GM13976 (cell line): ENCODE measurements at regions not wholly inside any gene's neighbourhood (a gene's known extent, or its start where the extent isn't known, plus 50 kb on each side); places are given as distances from the start of the nearest gene placed in this dataset.

Source experiments
- DNase-seq: peaks from one replicate; pipeline ENCODE4 v3.0.0; 2012; ENCODE audit warnings: low spot score
- in situ Hi-C: fragments of 300-500 bp; cut with MboI; formaldehyde crosslinking; loops from one replicate; pipeline ENCODE4 v1.12.0; 2022; ENCODE audit warnings: low sequenced_read_pairs, mixed read lengths, inconsistent platforms; ENCODE audit not compliant: unreplicated experiment
- TF ChIP-seq, protein P1 (sequence below): IDR thresholded peaks from 2 replicates; pipeline ENCODE4 v1.5.1; 2012; ENCODE audit warnings: borderline replicate concordance, mild to moderate bottlenecking; ENCODE audit not compliant: insufficient read depth; ENCODE audit errors: extremely low read depth, missing control alignments, control extremely low read depth

DNA sequence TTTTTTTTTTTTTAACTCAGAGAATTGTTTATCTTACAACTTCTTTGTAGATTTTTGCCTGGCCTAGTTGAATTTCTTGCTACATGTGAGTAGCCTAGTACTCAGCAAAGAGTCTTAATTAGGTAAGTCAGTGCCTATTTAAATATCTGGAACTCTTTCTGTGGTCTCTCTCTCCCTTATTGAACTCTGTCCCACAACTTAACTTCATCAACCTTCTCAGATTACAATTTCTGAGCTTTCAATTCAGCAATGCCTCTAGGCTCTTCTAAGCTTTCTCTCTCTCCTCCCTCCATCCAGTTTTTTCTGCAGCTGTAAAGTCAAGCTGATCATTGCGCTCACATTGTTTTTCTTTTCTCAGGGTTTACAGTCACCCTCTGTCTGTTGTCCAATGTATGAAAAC, 517.6 kb upstream of the ROBO1 start:
- in situ Hi-C loops = no loop called here
- TF ChIP-seq, protein P1, sequence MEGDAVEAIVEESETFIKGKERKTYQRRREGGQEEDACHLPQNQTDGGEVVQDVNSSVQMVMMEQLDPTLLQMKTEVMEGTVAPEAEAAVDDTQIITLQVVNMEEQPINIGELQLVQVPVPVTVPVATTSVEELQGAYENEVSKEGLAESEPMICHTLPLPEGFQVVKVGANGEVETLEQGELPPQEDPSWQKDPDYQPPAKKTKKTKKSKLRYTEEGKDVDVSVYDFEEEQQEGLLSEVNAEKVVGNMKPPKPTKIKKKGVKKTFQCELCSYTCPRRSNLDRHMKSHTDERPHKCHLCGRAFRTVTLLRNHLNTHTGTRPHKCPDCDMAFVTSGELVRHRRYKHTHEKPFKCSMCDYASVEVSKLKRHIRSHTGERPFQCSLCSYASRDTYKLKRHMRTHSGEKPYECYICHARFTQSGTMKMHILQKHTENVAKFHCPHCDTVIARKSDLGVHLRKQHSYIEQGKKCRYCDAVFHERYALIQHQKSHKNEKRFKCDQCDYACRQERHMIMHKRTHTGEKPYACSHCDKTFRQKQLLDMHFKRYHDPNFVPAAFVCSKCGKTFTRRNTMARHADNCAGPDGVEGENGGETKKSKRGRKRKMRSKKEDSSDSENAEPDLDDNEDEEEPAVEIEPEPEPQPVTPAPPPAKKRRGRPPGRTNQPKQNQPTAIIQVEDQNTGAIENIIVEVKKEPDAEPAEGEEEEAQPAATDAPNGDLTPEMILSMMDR = no peak
- DNase-seq = no peak

DNA sequence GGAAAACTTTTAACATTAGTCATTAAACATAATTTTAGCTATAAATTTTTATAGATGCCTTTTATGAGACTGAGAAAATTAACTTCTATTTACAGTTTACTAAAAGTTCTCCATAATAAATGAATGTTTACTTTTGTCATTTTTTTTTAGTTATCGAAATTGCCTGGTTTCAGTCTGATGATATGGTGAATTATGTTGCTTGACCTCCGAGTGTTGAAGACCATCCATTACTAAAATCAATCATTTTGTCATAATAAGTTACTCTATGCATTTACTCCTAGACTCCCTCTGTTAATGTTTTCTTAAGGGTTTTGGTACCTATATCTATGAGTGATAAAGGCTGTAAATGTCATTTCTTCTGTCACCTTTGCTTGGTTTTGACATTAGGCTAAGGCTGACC, 516.0 kb upstream of the ROBO1 start:
- in situ Hi-C loops = no loop called here
- DNase-seq = no peak
- TF ChIP-seq, protein P1 = no peak

DNA sequence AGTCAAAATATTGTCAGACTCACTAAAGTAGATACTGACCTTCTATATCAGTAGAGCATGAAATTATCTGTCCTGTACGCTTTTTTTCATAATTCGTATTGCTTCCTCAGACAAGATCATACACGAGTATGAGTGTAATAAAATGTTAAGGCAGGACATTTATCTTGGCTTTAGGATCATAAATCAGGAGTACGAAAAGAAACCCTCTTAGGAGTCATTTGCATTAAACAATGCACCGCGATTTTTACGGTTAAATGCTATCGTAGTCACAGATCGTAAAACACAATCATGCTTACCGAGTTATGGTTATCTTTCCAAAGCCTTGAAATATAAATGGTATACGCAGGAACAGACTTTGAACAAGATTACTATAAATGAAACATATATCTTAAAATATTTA, 510.3 kb upstream of the ROBO1 start:
- no peak for DNase-seq
- TF ChIP-seq, protein P1 = no peak
- in situ Hi-C loops = no loop called here

DNA sequence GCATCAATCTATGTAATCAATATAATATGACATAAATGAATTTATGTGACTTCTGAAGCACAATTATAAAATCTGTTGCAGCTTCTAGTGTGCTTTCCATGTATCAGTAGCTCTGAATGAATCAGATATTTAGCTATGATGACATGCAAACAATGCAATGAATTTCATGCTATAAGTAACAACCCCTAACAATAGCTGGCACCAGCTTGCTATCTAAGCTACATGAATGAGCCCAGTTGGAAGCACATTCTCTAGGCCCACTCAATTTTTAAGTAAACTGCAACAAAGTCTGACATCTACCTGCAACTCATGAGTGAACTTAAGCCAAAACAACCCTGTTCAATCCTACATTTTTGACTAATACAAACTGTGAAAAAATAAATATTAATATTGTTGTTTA, 507.3 kb upstream of the ROBO1 start:
- in situ Hi-C loops = no loop called here
- no peak for DNase-seq

DNA sequence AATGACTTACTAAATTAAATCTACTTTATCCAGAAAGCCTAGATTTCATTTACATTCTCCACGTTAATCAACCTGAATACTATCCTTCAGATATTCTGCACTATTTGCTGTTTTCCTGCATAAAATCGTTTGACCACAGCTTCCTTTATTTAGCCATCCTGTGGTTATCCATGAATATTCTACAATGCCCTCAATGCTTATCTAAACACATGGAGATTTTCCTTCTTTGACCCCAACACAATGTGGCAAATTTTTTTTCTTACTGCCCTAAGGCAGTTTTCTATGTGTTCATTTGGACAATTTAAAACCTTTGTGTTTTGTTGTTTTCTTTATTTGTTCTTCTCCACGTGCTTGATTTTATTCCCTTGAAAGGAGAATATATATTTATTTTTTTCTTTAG, 495.5 kb upstream of the ROBO1 start:
- DNase-seq = no peak
- TF ChIP-seq, protein P1 = no peak
- in situ Hi-C loops = no loop called here

More for the DNA sequence above, 507.3 kb upstream of the ROBO1 start:
- TF ChIP-seq, protein P1 = no peak

DNA sequence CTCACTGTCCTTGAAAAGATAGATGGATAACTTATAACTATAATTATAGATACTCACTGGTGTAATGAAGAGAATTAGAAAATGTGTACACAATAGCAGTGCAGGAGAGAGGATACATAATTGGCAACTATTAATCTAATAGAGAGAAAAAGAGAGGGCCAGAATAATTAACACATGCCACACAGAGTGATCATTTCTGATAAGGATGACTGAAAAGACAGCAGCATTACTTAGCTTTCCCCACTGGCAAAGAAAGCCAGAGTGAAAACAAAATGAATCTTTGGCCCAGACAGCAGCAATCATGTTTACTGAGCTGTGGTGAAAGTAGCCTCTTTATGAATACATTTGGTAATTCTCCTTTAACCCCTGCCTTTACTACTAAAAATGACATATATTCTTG, 493.3 kb upstream of the ROBO1 start:
- in situ Hi-C loops = no loop called here
- TF ChIP-seq, protein P1 = no peak
- no peak for DNase-seq

DNA sequence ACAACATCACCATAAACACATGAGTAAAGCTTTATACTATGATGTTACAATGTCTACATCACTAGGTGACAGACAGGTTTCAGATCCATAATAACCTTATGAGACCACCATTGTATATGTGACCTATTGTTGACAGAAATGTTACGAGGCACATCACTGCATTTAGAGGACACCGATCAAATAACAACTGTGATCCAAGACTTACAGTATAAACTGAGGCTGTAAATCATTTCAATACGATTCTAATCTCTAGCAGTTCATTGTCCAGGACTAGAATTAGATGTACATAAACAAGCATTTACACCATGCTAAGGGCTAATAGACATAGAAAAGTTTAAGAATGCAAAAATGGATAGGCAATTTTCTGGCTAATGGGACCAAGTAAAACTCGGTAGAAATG, 491.9 kb upstream of the ROBO1 start:
- TF ChIP-seq, protein P1 = no peak
- in situ Hi-C loops = no loop called here

More for the DNA sequence above, 491.9 kb upstream of the ROBO1 start:
- DNase-seq = no peak
